ENCODE measurements at regions not wholly inside any gene's neighbourhood (a gene's known extent, or its start where the extent isn't known, plus 50 kb on each side); places are given as distances from the start of the nearest gene placed in this dataset.

GRCh38 chr5:97968346-97968745 lies 785.3 kb upstream of the RIOK2 start:
- Histone ChIP-seq H3K4me2 (no peak overlapping the region), H3K36me3 (ENCODE audit: insufficient read depth) (no peaks in the 10 kb centered on the region), H3K27ac (no peak overlapping the region), H3K79me2 (ENCODE audit: insufficient read depth, low read depth) (no peaks in the 10 kb centered on the region), H2AFZ (ENCODE audit: low read depth) (no peak overlapping the region), H3K4me1 (ENCODE audit: low read depth, poor library complexity, severe bottlenecking) (no peaks in the 10 kb centered on the region), H3K9ac (no peak overlapping the region), H3K27me3 (ENCODE audit: insufficient read depth, low read depth) (no peaks in the 10 kb centered on the region), H3K4me3 (IDR thresholded peaks at IDR 0.05; ENCODE audit: insufficient read depth, low read depth, low read length) (no peak overlapping the region), H4K20me1 (ENCODE audit: insufficient read depth) (no peaks in the 10 kb centered on the region)
- TF ChIP-seq, protein P1, sequence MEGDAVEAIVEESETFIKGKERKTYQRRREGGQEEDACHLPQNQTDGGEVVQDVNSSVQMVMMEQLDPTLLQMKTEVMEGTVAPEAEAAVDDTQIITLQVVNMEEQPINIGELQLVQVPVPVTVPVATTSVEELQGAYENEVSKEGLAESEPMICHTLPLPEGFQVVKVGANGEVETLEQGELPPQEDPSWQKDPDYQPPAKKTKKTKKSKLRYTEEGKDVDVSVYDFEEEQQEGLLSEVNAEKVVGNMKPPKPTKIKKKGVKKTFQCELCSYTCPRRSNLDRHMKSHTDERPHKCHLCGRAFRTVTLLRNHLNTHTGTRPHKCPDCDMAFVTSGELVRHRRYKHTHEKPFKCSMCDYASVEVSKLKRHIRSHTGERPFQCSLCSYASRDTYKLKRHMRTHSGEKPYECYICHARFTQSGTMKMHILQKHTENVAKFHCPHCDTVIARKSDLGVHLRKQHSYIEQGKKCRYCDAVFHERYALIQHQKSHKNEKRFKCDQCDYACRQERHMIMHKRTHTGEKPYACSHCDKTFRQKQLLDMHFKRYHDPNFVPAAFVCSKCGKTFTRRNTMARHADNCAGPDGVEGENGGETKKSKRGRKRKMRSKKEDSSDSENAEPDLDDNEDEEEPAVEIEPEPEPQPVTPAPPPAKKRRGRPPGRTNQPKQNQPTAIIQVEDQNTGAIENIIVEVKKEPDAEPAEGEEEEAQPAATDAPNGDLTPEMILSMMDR (conservative IDR thresholded peaks at IDR 0.05; ENCODE audit: low read depth, low read length): no peak

- Histone ChIP-seq H4K20me1 (ENCODE audit: insufficient read depth) (no peaks in the 10 kb centered on the region), H3K4me3 (IDR thresholded peaks at IDR 0.05; ENCODE audit: insufficient read depth, low read depth, low read length) (no peak overlapping the region), H3K36me3 (ENCODE audit: insufficient read depth) (no peaks in the 10 kb centered on the region), H3K79me2 (ENCODE audit: insufficient read depth, low read depth) (no peaks in the 10 kb centered on the region), H3K4me2 (no peak overlapping the region), H3K4me1 (ENCODE audit: low read depth, poor library complexity, severe bottlenecking) (no peaks in the 10 kb centered on the region), H3K9ac (no peak overlapping the region), H3K27ac (no peak overlapping the region), H2AFZ (ENCODE audit: low read depth) (no peak overlapping the region), H3K27me3 (ENCODE audit: insufficient read depth, low read depth) (no peaks in the 10 kb centered on the region)
- TF ChIP-seq, protein P1 (conservative IDR thresholded peaks at IDR 0.05; ENCODE audit: low read depth, low read length): no peak
Measured at GRCh38 chr5:97979740-97980139, 793.7 kb upstream of the RGMB start.

- no peak overlapping the region for H3K4me3 ChIP-seq (IDR thresholded peaks at IDR 0.05; ENCODE audit: insufficient read depth, low read depth, low read length)
- TF ChIP-seq, protein P1 (conservative IDR thresholded peaks at IDR 0.05; ENCODE audit: low read depth, low read length): no peak
- H3K36me3 ChIP-seq (ENCODE audit: insufficient read depth): no peaks in the 10 kb centered on the region
- H3K27me3 ChIP-seq (ENCODE audit: insufficient read depth, low read depth): no peaks in the 10 kb centered on the region
- H3K4me1 ChIP-seq (ENCODE audit: low read depth, poor library complexity, severe bottlenecking): no peaks in the 10 kb centered on the region
- H3K79me2 ChIP-seq (ENCODE audit: insufficient read depth, low read depth): no peaks in the 10 kb centered on the region
- no peak overlapping the region for H3K27ac ChIP-seq
- no peak overlapping the region for H3K4me2 ChIP-seq
- H3K9ac ChIP-seq: no peak overlapping the region
- no peak overlapping the region for H2AFZ ChIP-seq (ENCODE audit: low read depth)
- H4K20me1 ChIP-seq (ENCODE audit: insufficient read depth): no peaks in the 10 kb centered on the region
Measured at GRCh38 chr5:97980291-97980690, 793.2 kb upstream of the RGMB start.

- no peak overlapping the region for H3K9ac ChIP-seq
- no peaks in the 10 kb centered on the region for H3K79me2 ChIP-seq (ENCODE audit: insufficient read depth, low read depth)
- H3K36me3 ChIP-seq (ENCODE audit: insufficient read depth): no peaks in the 10 kb centered on the region
- H3K4me1 ChIP-seq (ENCODE audit: low read depth, poor library complexity, severe bottlenecking): no peaks in the 10 kb centered on the region
- H3K27me3 ChIP-seq (ENCODE audit: insufficient read depth, low read depth): no peaks in the 10 kb centered on the region
- H3K4me3 ChIP-seq (IDR thresholded peaks at IDR 0.05; ENCODE audit: insufficient read depth, low read depth, low read length): no peak overlapping the region
- no peak overlapping the region for H3K27ac ChIP-seq
- H2AFZ ChIP-seq (ENCODE audit: low read depth): no peak overlapping the region
- no peak overlapping the region for H3K4me2 ChIP-seq
- TF ChIP-seq, protein P1 (conservative IDR thresholded peaks at IDR 0.05; ENCODE audit: low read depth, low read length): no peak
- no peaks in the 10 kb centered on the region for H4K20me1 ChIP-seq (ENCODE audit: insufficient read depth)
Measured at GRCh38 chr5:97986069-97986468, 787.4 kb upstream of the RGMB start.

Data from KMS-11 (cell line).